Right lobe of liver (tissue), 6 donors: ENCODE measurements at regions not wholly inside any gene's neighbourhood (a gene's known extent, or its start where the extent isn't known, plus 50 kb on each side); places are given as distances from the start of the nearest gene placed in this dataset.
A peak's percentile ranks its signal among the peaks of the same experiment; 100 is the strongest.
"Not testable (repeated sequence)": the region's sequence is repeated elsewhere in the genome, so short reads cannot be mapped to it uniquely, and the experiment has no call there.

Experiments used
- ATAC-seq, 4 donors: fragments of 200-7000 bp; cut with Tn5 transposase; one replicate each; pipeline ENCODE4 v1.9.1; 2020; ENCODE audit warnings: mild to moderate bottlenecking in 4 of 4, moderate library complexity in 4 of 4
- DNase-seq, 3 donors: peaks; one replicate each; pipeline ENCODE4 v3.0.0-alpha.2; 2020
- H3K27ac ChIP-seq, 3 donors: fragments of 200-600 bp; one replicate each; pipeline ENCODE4 v1.8.0; 2022
- H3K27me3 ChIP-seq, 2 donors: fragments of 200-600 bp; one replicate each; pipeline ENCODE4 v1.8.0; 2022
- H3K36me3 ChIP-seq, 4 donors: fragments of 200-600 bp; sonication (generic) in 1 of 4; one replicate each; pipeline versions ENCODE4 v1.5.1 to v1.8.0; 2017 to 2022; ENCODE audit warnings: control low read depth in 1 of 4
- H3K4me1 ChIP-seq, 4 donors: fragments of 200-600 bp; sonication (generic) in 1 of 4; one replicate each; pipeline versions ENCODE4 v1.5.1 to v1.8.0; 2017 to 2022; ENCODE audit warnings: control low read depth in 1 of 4
- H3K4me3 ChIP-seq, 3 donors: fragments of 200-600 bp; one replicate each; pipeline ENCODE4 v1.8.0; 2022
- H3K9me3 ChIP-seq, 4 donors: fragments of 200-600 bp; sonication (generic) in 1 of 4; one replicate each; pipeline versions ENCODE4 v1.5.1 to v1.8.0; 2017 to 2022; ENCODE audit warnings: control low read depth in 1 of 4
- POLR2A ChIP-seq: fragments of 450-650 bp; IDR thresholded peaks from one replicate; pipeline ENCODE4 v1.6.1; 2017; ENCODE audit warnings: antibody characterized with exemption, mild to moderate bottlenecking
- WGBS: methylation state at CpG from one replicate; pipeline ENCODE4 v1.1.6; 2018; ENCODE audit warnings: low coverage, low lambda C conversion rate; ENCODE audit not compliant: insufficient coverage; ENCODE audit errors: missing lambda C conversion rate; 5-methylcytosine and 5-hydroxymethylcytosine counted together
- intact Hi-C, 2 donors: fragments of 100-400 bp; cut with DNase I; formaldehyde crosslinking; loops; one replicate each; pipeline versions ENCODE4 v1.11.2 to v1.14.1; 2022
- TF ChIP-seq, protein P1 (sequence below), 4 donors: fragments of 200-600 bp in 3 of 4; fragments of 450-650 bp in 1 of 4; IDR thresholded peaks; one replicate each; pipeline versions ENCODE4 v1.5.1 to v1.8.0; 2016 to 2022; ENCODE audit warnings: antibody characterized with exemption in 4 of 4, mild to moderate bottlenecking in 2 of 4
- donor health status: DM: no; HTN: yes; CAD: no.
- donor health status: DM: no; HTN: no; CAD: no.
- donor health status: DM: no; HTN: no; CAD: no.
- donor health status: DM: no; HTN: yes; CAD: no.
- donor health status: DM: no; HTN: yes; CAD: no.

DNA sequence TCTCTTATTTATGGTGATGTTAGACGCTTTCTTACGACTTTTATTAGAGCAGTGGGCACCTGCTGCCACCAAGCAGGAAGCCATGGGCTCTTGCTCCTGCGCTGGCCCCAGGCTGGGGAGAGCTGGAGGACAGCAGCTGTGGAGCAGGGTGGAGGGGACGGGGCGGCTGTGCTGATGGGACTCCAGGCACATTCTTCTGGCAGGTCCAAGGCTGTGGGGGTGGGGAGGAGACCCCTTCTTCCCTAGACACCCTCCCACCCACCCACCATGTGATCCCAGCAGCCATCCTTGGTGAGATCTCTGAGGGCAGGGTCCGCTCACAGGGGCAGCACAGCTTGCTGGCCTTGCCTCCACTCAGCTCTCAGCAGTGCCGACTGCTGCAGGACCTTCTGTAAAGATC, 192.6 kb upstream of the IRX4 start:
- Histone ChIP-seq H3K27me3 (no peaks in the 10 kb centered on the region), H3K27ac (no peak overlapping the region), H3K36me3 (no peaks in the 10 kb centered on the region), H3K9me3 (no peaks in the 10 kb centered on the region), H3K4me3 (no peak overlapping the region), H3K4me1 (no peaks in the 10 kb centered on the region)
- WGBS = no CpG with 5 or more reads among the region's 7 CpGs
- intact Hi-C loops = no loop called here
- TF ChIP-seq, protein P1, sequence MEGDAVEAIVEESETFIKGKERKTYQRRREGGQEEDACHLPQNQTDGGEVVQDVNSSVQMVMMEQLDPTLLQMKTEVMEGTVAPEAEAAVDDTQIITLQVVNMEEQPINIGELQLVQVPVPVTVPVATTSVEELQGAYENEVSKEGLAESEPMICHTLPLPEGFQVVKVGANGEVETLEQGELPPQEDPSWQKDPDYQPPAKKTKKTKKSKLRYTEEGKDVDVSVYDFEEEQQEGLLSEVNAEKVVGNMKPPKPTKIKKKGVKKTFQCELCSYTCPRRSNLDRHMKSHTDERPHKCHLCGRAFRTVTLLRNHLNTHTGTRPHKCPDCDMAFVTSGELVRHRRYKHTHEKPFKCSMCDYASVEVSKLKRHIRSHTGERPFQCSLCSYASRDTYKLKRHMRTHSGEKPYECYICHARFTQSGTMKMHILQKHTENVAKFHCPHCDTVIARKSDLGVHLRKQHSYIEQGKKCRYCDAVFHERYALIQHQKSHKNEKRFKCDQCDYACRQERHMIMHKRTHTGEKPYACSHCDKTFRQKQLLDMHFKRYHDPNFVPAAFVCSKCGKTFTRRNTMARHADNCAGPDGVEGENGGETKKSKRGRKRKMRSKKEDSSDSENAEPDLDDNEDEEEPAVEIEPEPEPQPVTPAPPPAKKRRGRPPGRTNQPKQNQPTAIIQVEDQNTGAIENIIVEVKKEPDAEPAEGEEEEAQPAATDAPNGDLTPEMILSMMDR (IDR thresholded peaks at IDR 0.05) = no peak
- TF ChIP-seq POLR2A = no peak
- peak in 1 of 4 donors; percentile 35 for ATAC-seq
- DNase-seq = no peak

DNA sequence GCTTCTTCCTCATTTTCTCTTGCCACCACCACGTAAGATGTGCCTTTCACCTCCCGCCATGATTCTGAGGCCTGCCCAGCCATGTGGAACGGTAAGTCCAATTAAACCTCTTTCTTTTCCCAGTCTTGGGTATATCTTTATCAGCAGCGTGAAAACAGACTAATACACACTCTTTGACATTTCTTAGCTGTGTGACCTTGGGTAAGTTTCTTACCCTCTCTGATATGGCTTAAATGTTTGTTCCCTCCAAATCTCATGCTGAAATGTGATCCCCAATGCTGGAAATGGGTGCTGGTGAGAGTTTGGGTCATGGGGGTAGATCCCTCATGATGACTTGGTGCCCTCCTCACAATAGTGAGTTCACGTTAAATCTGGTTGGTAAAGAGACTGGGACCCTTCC, 188.8 kb upstream of the IRX4 start:
- H3K4me1 ChIP-seq = no peaks in the 10 kb centered on the region
- 75% methylated on average over 4 of the region's 5 CpGs for WGBS

DNA sequence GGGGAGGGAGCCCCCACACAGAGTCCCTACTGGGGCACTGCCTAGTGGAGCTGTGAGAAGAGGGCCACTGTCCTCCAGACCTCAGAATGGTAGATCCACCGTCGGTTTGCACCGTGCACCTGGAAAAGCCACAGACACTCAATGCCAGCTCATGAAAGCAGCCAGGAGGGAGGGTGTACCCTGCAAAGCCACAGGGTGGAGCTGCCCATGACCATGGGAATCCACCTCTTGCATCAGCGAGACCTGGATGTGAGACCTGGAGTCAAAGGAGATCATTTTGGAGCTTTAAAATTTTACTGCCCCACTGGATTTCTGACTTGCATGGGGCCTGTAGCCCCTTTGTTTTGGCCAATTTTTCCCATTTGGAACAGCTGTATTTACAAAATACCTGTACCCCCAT, 188.1 kb upstream of the IRX4 start:
- H3K27ac ChIP-seq, ATAC-seq, H3K9me3 ChIP-seq, H3K4me3 ChIP-seq, H3K36me3 ChIP-seq, H3K4me1 ChIP-seq, intact Hi-C loops, DNase-seq, H3K27me3 ChIP-seq: not testable (repeated sequence)
- TF ChIP-seq, protein P1 (IDR thresholded peaks at IDR 0.05) = peak in 2 of 4 donors; percentile 12 to 21
- 20% methylated on average over 1 of the region's 4 CpGs for WGBS

More for the DNA sequence above, 188.8 kb upstream of the IRX4 start:
- DNase-seq (no peak), ATAC-seq (no peak)
- intact Hi-C loops = no loop called here
- Histone ChIP-seq H3K36me3 (no peaks in the 10 kb centered on the region), H3K27ac (no peak overlapping the region), H3K4me3 (no peak overlapping the region), H3K27me3 (no peaks in the 10 kb centered on the region), H3K9me3 (no peaks in the 10 kb centered on the region)
- no peak for TF ChIP-seq POLR2A
- TF ChIP-seq, protein P1 (IDR thresholded peaks at IDR 0.05) = no peak

DNA sequence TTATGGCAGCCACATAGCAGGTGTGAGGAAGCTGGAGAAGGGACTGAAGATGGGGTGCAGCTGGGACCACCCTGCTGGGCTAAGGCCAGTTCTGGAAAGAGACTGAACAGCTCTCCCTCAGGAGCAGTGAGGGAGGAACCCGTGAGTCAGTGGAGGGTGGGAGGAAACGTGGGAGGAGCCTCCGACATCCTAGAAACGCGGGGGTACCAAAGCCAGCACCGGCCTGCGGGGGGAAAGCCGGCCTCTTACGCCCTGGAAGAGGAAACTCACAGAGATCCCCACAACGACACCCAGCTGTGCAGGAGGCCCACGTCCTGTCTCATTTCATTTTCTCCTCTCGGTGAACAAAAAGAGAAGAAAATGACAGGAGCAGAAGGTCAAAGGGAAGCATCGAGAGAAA, 185.8 kb upstream of the IRX4 start:
- no peaks in the 10 kb centered on the region for H3K27me3 ChIP-seq
- TF ChIP-seq, protein P1 (IDR thresholded peaks at IDR 0.05) = no peak
- no peak for TF ChIP-seq POLR2A
- no peaks in the 10 kb centered on the region for H3K9me3 ChIP-seq
- H3K4me1 ChIP-seq = no peaks in the 10 kb centered on the region
- no peak overlapping the region for H3K4me3 ChIP-seq
- no peak overlapping the region for H3K27ac ChIP-seq
- ATAC-seq (no peak), DNase-seq (no peak)
- 43% methylated on average over 12 of the region's 13 CpGs for WGBS
- no peaks in the 10 kb centered on the region for H3K36me3 ChIP-seq
- intact Hi-C loops = no loop called here

DNA sequence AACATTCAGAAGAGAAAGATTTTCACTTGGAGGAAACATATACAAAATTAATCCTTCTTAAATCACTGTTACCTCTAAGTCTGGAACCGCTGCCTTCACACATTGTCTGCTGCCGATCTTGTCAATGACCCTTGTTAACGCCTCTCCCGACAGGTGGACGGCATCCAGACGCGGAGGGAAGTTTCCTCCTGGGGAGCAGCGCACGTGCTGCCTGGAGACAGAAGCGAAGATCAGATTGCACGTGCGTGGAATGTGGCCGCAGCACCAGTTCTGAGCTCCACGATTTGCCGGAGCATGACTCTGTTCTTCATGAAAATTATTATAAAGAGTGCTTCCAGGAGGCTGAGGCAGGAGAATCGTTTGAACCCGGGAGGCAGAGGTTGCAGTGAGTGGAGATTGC, 183.6 kb upstream of the IRX4 start:
- H3K9me3 ChIP-seq = no peaks in the 10 kb centered on the region
- no peaks in the 10 kb centered on the region for H3K27me3 ChIP-seq
- ATAC-seq (no peak), DNase-seq (no peak)
- no peak overlapping the region for H3K4me3 ChIP-seq
- TF ChIP-seq POLR2A = no peak
- TF ChIP-seq, protein P1 (IDR thresholded peaks at IDR 0.05) = no peak
- H3K27ac ChIP-seq = no peak overlapping the region
- WGBS = 62% methylated on average over 17 of the region's 17 CpGs
- H3K4me1 ChIP-seq = no peaks in the 10 kb centered on the region
- H3K36me3 ChIP-seq = no peaks in the 10 kb centered on the region
- intact Hi-C loops = no loop called here

DNA sequence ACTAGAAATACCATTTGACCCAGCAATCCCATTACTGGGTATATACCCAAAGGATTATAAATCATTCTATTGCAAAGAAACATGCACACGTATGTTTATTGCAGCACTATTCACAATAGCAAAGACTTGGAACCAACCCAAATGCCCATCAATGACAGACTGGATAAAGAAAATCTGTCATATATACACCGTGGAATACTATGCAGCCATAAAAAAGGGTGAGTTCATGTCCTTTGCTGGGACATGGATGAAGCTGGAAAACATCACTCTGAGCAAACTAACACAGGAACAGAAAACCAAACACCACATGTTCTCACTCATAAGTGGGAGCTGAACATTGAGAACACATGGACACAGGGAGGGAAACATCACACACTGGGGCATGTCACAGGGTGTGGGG, 180.7 kb upstream of the IRX4 start:
- H3K36me3 ChIP-seq, H3K4me3 ChIP-seq, intact Hi-C loops, ATAC-seq, H3K9me3 ChIP-seq, DNase-seq, H3K27me3 ChIP-seq, H3K27ac ChIP-seq, H3K4me1 ChIP-seq: not testable (repeated sequence)
- WGBS = 58% methylated on average over 2 of the region's 2 CpGs
